OCI-LY7 (cell line): ENCODE measurements at regions not wholly inside any gene's neighbourhood (a gene's known extent, or its start where the extent isn't known, plus 50 kb on each side); places are given as distances from the start of the nearest gene placed in this dataset.

ENCODE experiments used
- BruUV-seq: library from RNA; stranded (reverse); fragments of 400-500 nt; replicated peaks from 2 replicates; lab custom pipeline; 2021; lab: Mats Ljungman, UMichigan
- CTCF ChIA-PET: fragments of 300-600 bp; sonication (Branson Sonifier 250); formaldehyde crosslinking; loops from one replicate; lab custom pipeline; 2022; ENCODE audit warnings: antibody characterized with exemption; ENCODE audit not compliant: unreplicated experiment; lab: Charles Lee
- POLR2A ChIA-PET: fragments of 300-600 bp; sonication (Branson Sonifier 250); formaldehyde crosslinking; loops from one replicate; lab custom pipeline; 2022; ENCODE audit warnings: antibody characterized with exemption; lab: Charles Lee
- DNase-seq: peaks from one replicate; pipeline ENCODE4 v3.0.0-alpha.2; 2015; ENCODE audit warnings: low spot score
- H2AFZ ChIP-seq: fragments of 200-600 bp; sonication (generic), shearing (Covaris generic); 2 replicates; pipeline ENCODE4 v1.6.1; 2014; ENCODE audit warnings: mild to moderate bottlenecking, antibody characterized with exemption, low read length, moderate library complexity
- H3K27ac ChIP-seq: fragments of 200-600 bp; sonication (generic); 2 replicates; pipeline ENCODE4 v1.5.1; 2014; ENCODE audit warnings: mixed run types, low read depth, mild to moderate bottlenecking, moderate library complexity, low read length, inconsistent platforms; ENCODE audit not compliant: poor library complexity, severe bottlenecking
- H3K36me3 ChIP-seq: fragments of 200-600 bp; sonication (generic); 2 replicates; pipeline ENCODE4 v1.6.1; 2014; ENCODE audit warnings: mild to moderate bottlenecking, antibody characterized with exemption, low read length, moderate library complexity, mixed read lengths; ENCODE audit not compliant: insufficient read depth
- H3K4me1 ChIP-seq: fragments of 200-600 bp; sonication (generic); 2 replicates; pipeline ENCODE4 v1.5.1; 2014; ENCODE audit warnings: mild to moderate bottlenecking, low read length; ENCODE audit not compliant: insufficient read depth, poor library complexity, severe bottlenecking
- H3K4me2 ChIP-seq: fragments of 200-600 bp; sonication (generic); 2 replicates; pipeline ENCODE4 v1.6.1; 2014; ENCODE audit warnings: mild to moderate bottlenecking, low read length
- H3K4me3 ChIP-seq: fragments of 200-600 bp; sonication (generic); 2 replicates; pipeline ENCODE4 v1.5.1; 2014; ENCODE audit warnings: mild to moderate bottlenecking, low read depth, low read length; ENCODE audit not compliant: poor library complexity, severe bottlenecking
- H3K79me2 ChIP-seq: fragments of 200-600 bp; sonication (generic); 2 replicates; pipeline ENCODE4 v1.6.1; 2016; ENCODE audit warnings: low read depth, mild to moderate bottlenecking, low read length, moderate library complexity, mixed read lengths; ENCODE audit not compliant: insufficient read depth
- H3K9me2 ChIP-seq: fragments of 200-600 bp; sonication (generic); 2 replicates; pipeline ENCODE4 v1.6.1; 2016; ENCODE audit warnings: mild to moderate bottlenecking, low read length, mixed read lengths; ENCODE audit not compliant: insufficient read depth
- H3K9me3 ChIP-seq: fragments of 200-600 bp; sonication (generic); 2 replicates; pipeline ENCODE4 v1.6.1; 2014; ENCODE audit warnings: mild to moderate bottlenecking, mixed run types, low read length, mixed read lengths
- H4K20me1 ChIP-seq: fragments of 200-600 bp; sonication (generic); 2 replicates; pipeline ENCODE4 v1.6.1; 2014; ENCODE audit warnings: mild to moderate bottlenecking, antibody characterized with exemption, low read length, moderate library complexity, mixed read lengths; ENCODE audit not compliant: insufficient read depth
- CTCF ChIP-seq: fragments of 200-600 bp; sonication (generic); conservative IDR thresholded peaks from 2 replicates; pipeline ENCODE4 v1.5.1; 2014; ENCODE audit warnings: mild to moderate bottlenecking, antibody characterized with exemption, low read length, moderate library complexity, mixed read lengths
- EZH2phosphoT487 ChIP-seq: fragments of 200-600 bp; sonication (generic); IDR thresholded peaks from 2 replicates; pipeline ENCODE4 v1.6.1; 2018; ENCODE audit warnings: low read depth, borderline replicate concordance, mild to moderate bottlenecking, mixed run types, antibody characterized with exemption, low read length, moderate library complexity, mixed read lengths
- intact Hi-C: fragments of 100-400 bp; cut with micrococcal nuclease; formaldehyde crosslinking; loops from one replicate; pipeline ENCODE4 v1.10.0; 2022; ENCODE audit not compliant: unreplicated experiment

GRCh38 chr5:110925398-110925797 lies 146.1 kb upstream of the TSLP start:
- intact Hi-C loops: no loop called here
- POLR2A ChIA-PET: no interaction called here

GRCh38 chr5:110925916-110926315 lies 145.6 kb upstream of the TSLP start:
- no peak overlapping the region for H3K4me2 ChIP-seq
- H3K9me3 ChIP-seq: no peaks in the 10 kb centered on the region
- CTCF ChIA-PET: no interaction called here
- TF ChIP-seq CTCF (no peak), EZH2phosphoT487 (no peak)
- H3K4me1 ChIP-seq: no peaks in the 10 kb centered on the region
- no peaks in the 10 kb centered on the region for H3K9me2 ChIP-seq
- no peaks in the 10 kb centered on the region for H3K36me3 ChIP-seq
- no peak for DNase-seq
- POLR2A ChIA-PET: interaction anchor here (0.5 kb wide), 1 partner anchor 1353 kb away, joined by 4 read pairs; no protein-coding TSS in a partner anchor
- no TSS peak for BruUV-seq
- H3K79me2 ChIP-seq: no peaks in the 10 kb centered on the region
- H2AFZ ChIP-seq: no peak overlapping the region
- H4K20me1 ChIP-seq: no peaks in the 10 kb centered on the region
- intact Hi-C loops: no loop called here
- H3K4me3 ChIP-seq: no peak overlapping the region
- H3K27ac ChIP-seq: no peak overlapping the region

More at GRCh38 chr5:110925398-110925797, 146.1 kb upstream of the TSLP start:
- no peaks in the 10 kb centered on the region for H4K20me1 ChIP-seq
- H3K9me3 ChIP-seq: no peaks in the 10 kb centered on the region
- no peak overlapping the region for H3K4me3 ChIP-seq
- no peak for TF ChIP-seq EZH2phosphoT487
- TF ChIP-seq CTCF: no peak
- no peak overlapping the region for H3K27ac ChIP-seq
- no peak for DNase-seq
- BruUV-seq: no TSS peak
- no peaks in the 10 kb centered on the region for H3K36me3 ChIP-seq
- no peak overlapping the region for H2AFZ ChIP-seq
- no peaks in the 10 kb centered on the region for H3K4me1 ChIP-seq
- CTCF ChIA-PET: no interaction called here
- H3K9me2 ChIP-seq: no peaks in the 10 kb centered on the region
- H3K79me2 ChIP-seq: no peaks in the 10 kb centered on the region
- no peak overlapping the region for H3K4me2 ChIP-seq

GRCh38 chr5:110932755-110933488 lies 138.6 kb upstream of the TSLP start:
- Histone ChIP-seq H3K4me2 (no peak overlapping the region), H3K27ac (no peak overlapping the region), H3K4me3 (no peak overlapping the region), H3K9me2 (no peaks in the 10 kb centered on the region), H3K4me1 (no peaks in the 10 kb centered on the region), H4K20me1 (no peaks in the 10 kb centered on the region), H3K36me3 (no peaks in the 10 kb centered on the region), H3K79me2 (no peaks in the 10 kb centered on the region), H3K9me3 (no peaks in the 10 kb centered on the region), H2AFZ (no peak overlapping the region)
- no TSS peak for BruUV-seq
- ChIA-PET POLR2A (no interaction called here), CTCF (no interaction called here)
- TF ChIP-seq EZH2phosphoT487: no peak
- no peak for TF ChIP-seq CTCF
- intact Hi-C loops: no loop called here
- no peak for DNase-seq
